ENCODE measurements at regions not wholly inside any gene's neighbourhood (a gene's known extent, or its start where the extent isn't known, plus 50 kb on each side); places are given as distances from the start of the nearest gene placed in this dataset.

DNA sequence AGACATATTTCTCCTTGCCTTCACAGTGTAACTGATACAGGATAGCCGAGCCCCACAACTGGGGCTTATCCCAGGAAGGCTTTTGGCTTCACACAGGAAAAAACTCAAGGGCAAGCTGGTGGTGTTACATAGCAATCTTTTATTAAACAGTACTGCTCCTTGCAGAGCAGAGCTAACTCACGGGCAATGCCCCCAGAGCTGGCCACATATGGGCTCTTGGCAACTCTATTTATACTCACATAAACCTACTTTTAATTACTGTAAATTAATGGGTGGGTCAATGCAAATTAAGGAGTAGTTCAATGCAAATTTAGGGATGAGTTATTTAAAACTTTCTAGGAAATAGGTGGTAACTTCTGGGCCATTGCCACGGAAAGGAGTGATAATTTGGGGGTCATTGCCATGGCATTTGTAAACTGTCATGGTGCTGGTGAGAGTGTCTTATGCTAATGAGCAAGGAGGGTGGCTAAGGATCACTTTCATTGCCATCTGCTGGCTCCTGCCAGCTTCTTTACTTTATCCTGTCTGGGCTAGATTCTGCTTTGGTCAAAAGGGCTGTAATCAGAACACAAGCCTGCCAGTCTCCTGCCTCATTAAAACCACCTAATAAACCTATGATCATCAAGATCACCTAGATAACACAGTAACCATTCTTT, 288.8 kb downstream of the CENPC start:
- ChIA-PET POLR2A (ENCODE audit: low non-redundant PET) (no interaction called here), CTCF (no interaction called here)
- no peak overlapping the region for H3K27ac ChIP-seq (ENCODE audit: low read depth, low read length, poor library complexity, severe bottlenecking)
- no peaks in the 10 kb centered on the region for H3K36me3 ChIP-seq (ENCODE audit: insufficient read depth, low read length, poor library complexity, severe bottlenecking)
- DNase-seq (ENCODE audit: low spot score) = no peak
- no TSS peak for BruUV-seq (replicated peaks)
- H3K9me3 ChIP-seq (ENCODE audit: low read depth, low read length, poor library complexity, severe bottlenecking) = no peaks in the 10 kb centered on the region
- H3K4me3 ChIP-seq (ENCODE audit: low read depth, low read length, poor library complexity, severe bottlenecking) = no peak overlapping the region
- no peaks in the 10 kb centered on the region for H3K27me3 ChIP-seq (replicated peaks; ENCODE audit: insufficient read depth, low read depth, low read length, poor library complexity)
- intact Hi-C loops (cut with micrococcal nuclease; ENCODE audit: unreplicated experiment) = no loop called here
- TF ChIP-seq, protein P1, sequence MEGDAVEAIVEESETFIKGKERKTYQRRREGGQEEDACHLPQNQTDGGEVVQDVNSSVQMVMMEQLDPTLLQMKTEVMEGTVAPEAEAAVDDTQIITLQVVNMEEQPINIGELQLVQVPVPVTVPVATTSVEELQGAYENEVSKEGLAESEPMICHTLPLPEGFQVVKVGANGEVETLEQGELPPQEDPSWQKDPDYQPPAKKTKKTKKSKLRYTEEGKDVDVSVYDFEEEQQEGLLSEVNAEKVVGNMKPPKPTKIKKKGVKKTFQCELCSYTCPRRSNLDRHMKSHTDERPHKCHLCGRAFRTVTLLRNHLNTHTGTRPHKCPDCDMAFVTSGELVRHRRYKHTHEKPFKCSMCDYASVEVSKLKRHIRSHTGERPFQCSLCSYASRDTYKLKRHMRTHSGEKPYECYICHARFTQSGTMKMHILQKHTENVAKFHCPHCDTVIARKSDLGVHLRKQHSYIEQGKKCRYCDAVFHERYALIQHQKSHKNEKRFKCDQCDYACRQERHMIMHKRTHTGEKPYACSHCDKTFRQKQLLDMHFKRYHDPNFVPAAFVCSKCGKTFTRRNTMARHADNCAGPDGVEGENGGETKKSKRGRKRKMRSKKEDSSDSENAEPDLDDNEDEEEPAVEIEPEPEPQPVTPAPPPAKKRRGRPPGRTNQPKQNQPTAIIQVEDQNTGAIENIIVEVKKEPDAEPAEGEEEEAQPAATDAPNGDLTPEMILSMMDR (conservative IDR thresholded peaks at IDR 0.05; ENCODE audit: low read depth, low read length) = no peak
- TF ChIP-seq EZH2 (IDR thresholded peaks at IDR 0.05; ENCODE audit: borderline replicate concordance, low read depth, low read length, poor library complexity, severe bottlenecking) = no peak
- no peaks in the 10 kb centered on the region for H3K4me1 ChIP-seq (ENCODE audit: insufficient read depth, low read length, poor library complexity, severe bottlenecking)

GRCh38 chr4:67250131-67250896, 295.0 kb downstream of the CENPC start:
- DNase-seq (ENCODE audit: low spot score) = no peak
- BruUV-seq (replicated peaks) = no TSS peak
- TF ChIP-seq, protein P1 (conservative IDR thresholded peaks at IDR 0.05; ENCODE audit: low read depth, low read length) = no peak
- TF ChIP-seq EZH2 (IDR thresholded peaks at IDR 0.05; ENCODE audit: borderline replicate concordance, low read depth, low read length, poor library complexity, severe bottlenecking) = no peak
- Histone ChIP-seq H3K36me3 (ENCODE audit: insufficient read depth, low read length, poor library complexity, severe bottlenecking) (no peaks in the 10 kb centered on the region), H3K9me3 (ENCODE audit: low read depth, low read length, poor library complexity, severe bottlenecking) (no peaks in the 10 kb centered on the region), H3K27me3 (replicated peaks; ENCODE audit: insufficient read depth, low read depth, low read length, poor library complexity) (no peaks in the 10 kb centered on the region), H3K4me1 (ENCODE audit: insufficient read depth, low read length, poor library complexity, severe bottlenecking) (no peaks in the 10 kb centered on the region), H3K27ac (ENCODE audit: low read depth, low read length, poor library complexity, severe bottlenecking) (no peak overlapping the region), H3K4me3 (ENCODE audit: low read depth, low read length, poor library complexity, severe bottlenecking) (no peak overlapping the region)
- intact Hi-C loops (cut with micrococcal nuclease; ENCODE audit: unreplicated experiment) = no loop called here
- CTCF ChIA-PET = no interaction called here
- POLR2A ChIA-PET (ENCODE audit: low non-redundant PET) = no interaction called here

DNA sequence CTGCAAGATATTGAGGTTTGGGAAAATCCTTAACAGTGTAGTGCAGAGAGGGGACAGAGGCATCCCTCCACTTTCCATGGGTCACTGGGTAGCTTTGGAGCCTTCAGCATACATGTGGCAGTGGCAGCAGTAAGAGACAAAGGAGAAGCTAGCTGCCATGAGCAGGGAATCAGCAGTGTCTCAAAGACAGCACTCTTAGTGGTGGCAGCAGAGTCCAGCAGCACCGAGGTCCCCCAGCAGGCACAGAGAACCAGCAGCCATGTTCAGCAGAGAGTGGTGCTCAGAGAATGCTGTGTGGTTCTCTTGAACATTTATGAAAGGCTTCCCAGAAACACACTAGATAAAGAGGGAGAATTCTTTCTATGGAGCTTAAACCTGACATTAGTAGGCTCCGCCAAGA, 308.5 kb downstream of the CENPC start:
- TF ChIP-seq EZH2 (IDR thresholded peaks at IDR 0.05; ENCODE audit: borderline replicate concordance, low read depth, low read length, poor library complexity, severe bottlenecking) = no peak
- TF ChIP-seq, protein P1 (conservative IDR thresholded peaks at IDR 0.05; ENCODE audit: low read depth, low read length) = no peak
- H3K9me3 ChIP-seq (ENCODE audit: low read depth, low read length, poor library complexity, severe bottlenecking) = no peaks in the 10 kb centered on the region
- no TSS peak for BruUV-seq (replicated peaks)
- ChIA-PET POLR2A (ENCODE audit: low non-redundant PET) (no interaction called here), CTCF (no interaction called here)
- intact Hi-C loops (cut with micrococcal nuclease; ENCODE audit: unreplicated experiment) = no loop called here
- no peaks in the 10 kb centered on the region for H3K36me3 ChIP-seq (ENCODE audit: insufficient read depth, low read length, poor library complexity, severe bottlenecking)
- H3K4me3 ChIP-seq (ENCODE audit: low read depth, low read length, poor library complexity, severe bottlenecking) = no peak overlapping the region
- no peak for DNase-seq (ENCODE audit: low spot score)
- H3K4me1 ChIP-seq (ENCODE audit: insufficient read depth, low read length, poor library complexity, severe bottlenecking) = no peaks in the 10 kb centered on the region
- no peaks in the 10 kb centered on the region for H3K27me3 ChIP-seq (replicated peaks; ENCODE audit: insufficient read depth, low read depth, low read length, poor library complexity)
- no peak overlapping the region for H3K27ac ChIP-seq (ENCODE audit: low read depth, low read length, poor library complexity, severe bottlenecking)
